Right atrium auricular region (tissue), 2 donors: ENCODE measurements at regions not wholly inside any gene's neighbourhood (a gene's known extent, or its start where the extent isn't known, plus 50 kb on each side); places are given as distances from the start of the nearest gene placed in this dataset.

ENCODE experiments used
- DNase-seq: peaks from one replicate; pipeline ENCODE4 v3.0.0-alpha.2; 2019; ENCODE audit warnings: low spot score
- H3K27ac ChIP-seq, 2 donors: fragments of 200-600 bp; sonication (generic); 1 replicate in 1 of 2; 2 replicates in 1 of 2; pipeline ENCODE4 v1.5.1; 2016 to 2019
- H3K27me3 ChIP-seq, 2 donors: fragments of 200-600 bp; sonication (generic); one replicate each; pipeline versions ENCODE4 v1.5.1 to v1.6.0; 2017 to 2019
- H3K36me3 ChIP-seq: fragments of 200-600 bp; sonication (generic); one replicate; pipeline ENCODE4 v1.5.1; 2016
- H3K4me1 ChIP-seq, 2 donors: fragments of 200-600 bp; sonication (generic); one replicate each; pipeline versions ENCODE4 v1.5.1 to v1.6.0; 2017 to 2019
- H3K4me3 ChIP-seq, 2 donors: fragments of 200-600 bp; sonication (generic); 1 replicate in 1 of 2; 2 replicates in 1 of 2; pipeline ENCODE4 v1.5.1; 2017 to 2019; ENCODE audit warnings: mild to moderate bottlenecking in 1 of 2, moderate library complexity in 1 of 2
- H3K9me3 ChIP-seq, 2 donors: fragments of 200-600 bp; sonication (generic); one replicate each; pipeline ENCODE4 v1.5.1; 2019
- TF ChIP-seq, protein P1 (sequence below), 2 donors: fragments of 200-600 bp; sonication (generic); IDR thresholded peaks; one replicate each; pipeline ENCODE4 v1.5.1; 2019; ENCODE audit warnings: antibody characterized with exemption in 2 of 2

DNA sequence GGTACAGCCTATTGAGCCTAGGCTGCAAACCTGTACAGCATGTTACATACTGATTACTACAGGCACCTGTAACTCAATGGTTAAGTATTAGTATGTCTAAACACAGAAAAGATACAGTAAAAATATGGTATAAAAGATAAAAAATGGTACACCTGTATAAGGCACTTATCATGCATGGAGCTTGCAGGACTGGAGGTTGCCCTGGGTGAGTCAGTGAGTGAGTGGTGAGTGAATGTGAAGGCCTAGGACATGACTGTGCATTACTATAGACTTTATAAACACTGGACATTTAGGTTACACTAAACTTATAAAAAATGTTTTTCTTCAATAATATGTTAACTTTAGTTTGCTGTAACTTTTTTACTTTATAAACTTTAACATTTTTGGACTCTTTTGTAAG, 171.3 kb downstream of the SLC28A3 start:
- no peak for DNase-seq
- no peak overlapping the region for H3K27ac ChIP-seq
- TF ChIP-seq, protein P1, sequence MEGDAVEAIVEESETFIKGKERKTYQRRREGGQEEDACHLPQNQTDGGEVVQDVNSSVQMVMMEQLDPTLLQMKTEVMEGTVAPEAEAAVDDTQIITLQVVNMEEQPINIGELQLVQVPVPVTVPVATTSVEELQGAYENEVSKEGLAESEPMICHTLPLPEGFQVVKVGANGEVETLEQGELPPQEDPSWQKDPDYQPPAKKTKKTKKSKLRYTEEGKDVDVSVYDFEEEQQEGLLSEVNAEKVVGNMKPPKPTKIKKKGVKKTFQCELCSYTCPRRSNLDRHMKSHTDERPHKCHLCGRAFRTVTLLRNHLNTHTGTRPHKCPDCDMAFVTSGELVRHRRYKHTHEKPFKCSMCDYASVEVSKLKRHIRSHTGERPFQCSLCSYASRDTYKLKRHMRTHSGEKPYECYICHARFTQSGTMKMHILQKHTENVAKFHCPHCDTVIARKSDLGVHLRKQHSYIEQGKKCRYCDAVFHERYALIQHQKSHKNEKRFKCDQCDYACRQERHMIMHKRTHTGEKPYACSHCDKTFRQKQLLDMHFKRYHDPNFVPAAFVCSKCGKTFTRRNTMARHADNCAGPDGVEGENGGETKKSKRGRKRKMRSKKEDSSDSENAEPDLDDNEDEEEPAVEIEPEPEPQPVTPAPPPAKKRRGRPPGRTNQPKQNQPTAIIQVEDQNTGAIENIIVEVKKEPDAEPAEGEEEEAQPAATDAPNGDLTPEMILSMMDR (IDR thresholded peaks at IDR 0.05), result no peak

DNA sequence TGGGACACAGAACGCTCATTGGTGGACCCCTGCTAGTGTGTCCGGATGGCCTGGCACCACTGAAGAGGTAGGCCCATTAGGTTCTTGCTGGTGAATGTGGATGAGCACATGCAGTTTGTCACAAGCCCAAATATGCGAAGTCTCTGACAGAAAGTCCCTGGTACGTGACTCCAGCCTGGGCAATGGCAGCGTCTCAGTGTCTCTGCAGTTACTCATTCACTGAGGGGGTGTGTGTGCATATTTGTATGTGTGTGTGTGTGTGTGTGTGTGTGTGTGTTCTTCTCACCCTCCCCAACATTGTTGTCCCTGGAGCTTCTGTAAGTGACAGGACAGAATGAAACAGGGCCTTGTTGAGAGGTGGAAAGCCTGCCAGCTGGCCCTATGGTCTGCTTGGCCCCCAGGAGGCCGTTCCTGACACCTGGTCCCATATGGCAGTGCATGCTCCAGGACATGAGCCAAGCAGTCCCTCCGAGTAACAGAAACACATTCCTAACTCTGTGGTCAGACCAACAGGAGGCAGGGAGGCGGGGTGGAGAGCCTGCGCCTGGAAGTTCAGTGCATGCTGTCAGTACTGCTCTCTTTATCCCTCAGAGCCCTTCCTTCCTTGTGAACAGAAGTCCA, 169.9 kb downstream of the SLC28A3 start:
- no peaks in the 10 kb centered on the region for H3K36me3 ChIP-seq
- TF ChIP-seq, protein P1 (IDR thresholded peaks at IDR 0.05), result peak in 1 of 2 donors; percentile 31
- peak overlapping the region; percentile 29 to 80 for H3K27ac ChIP-seq
- peak; percentile 90 for DNase-seq
- peaks cover 0 to 17% of the 10 kb centered on the region in 2 donors for H3K4me1 ChIP-seq
- H3K27me3 ChIP-seq, result no peaks in the 10 kb centered on the region
- H3K9me3 ChIP-seq, result no peaks in the 10 kb centered on the region
- no peak overlapping the region for H3K4me3 ChIP-seq

More for the DNA sequence above, 171.3 kb downstream of the SLC28A3 start:
- no peaks in the 10 kb centered on the region for H3K27me3 ChIP-seq
- peaks cover 0 to 17% of the 10 kb centered on the region in 2 donors for H3K4me1 ChIP-seq
- H3K9me3 ChIP-seq, result no peaks in the 10 kb centered on the region
- no peak overlapping the region for H3K4me3 ChIP-seq
- no peaks in the 10 kb centered on the region for H3K36me3 ChIP-seq

DNA sequence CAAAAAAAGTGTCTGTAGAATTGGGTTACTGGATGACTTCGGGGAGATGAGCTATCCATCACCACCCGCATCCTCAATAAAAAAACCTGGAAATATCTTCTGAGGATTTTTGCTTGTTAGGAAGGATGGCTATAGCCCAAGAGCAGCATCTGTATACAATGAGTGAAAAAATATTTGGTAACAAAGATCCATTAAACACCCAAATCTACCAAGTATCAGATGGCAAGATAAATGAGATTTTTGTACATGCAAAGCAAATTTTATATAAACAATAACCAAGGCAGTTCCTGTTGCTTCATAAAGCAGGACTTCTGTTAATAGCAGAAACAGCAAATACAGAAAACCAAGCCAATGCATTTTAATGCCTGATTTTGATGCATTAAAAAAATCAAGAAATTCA, 166.6 kb downstream of the SLC28A3 start:
- DNase-seq, result no peak
- no peak overlapping the region for H3K4me3 ChIP-seq
- H3K27me3 ChIP-seq, result no peaks in the 10 kb centered on the region
- no peaks in the 10 kb centered on the region for H3K36me3 ChIP-seq
- H3K4me1 ChIP-seq, result peaks cover 0 to 30% of the 10 kb centered on the region in 2 donors
- TF ChIP-seq, protein P1 (IDR thresholded peaks at IDR 0.05), result no peak
- H3K27ac ChIP-seq, result no peak overlapping the region
- no peaks in the 10 kb centered on the region for H3K9me3 ChIP-seq

DNA sequence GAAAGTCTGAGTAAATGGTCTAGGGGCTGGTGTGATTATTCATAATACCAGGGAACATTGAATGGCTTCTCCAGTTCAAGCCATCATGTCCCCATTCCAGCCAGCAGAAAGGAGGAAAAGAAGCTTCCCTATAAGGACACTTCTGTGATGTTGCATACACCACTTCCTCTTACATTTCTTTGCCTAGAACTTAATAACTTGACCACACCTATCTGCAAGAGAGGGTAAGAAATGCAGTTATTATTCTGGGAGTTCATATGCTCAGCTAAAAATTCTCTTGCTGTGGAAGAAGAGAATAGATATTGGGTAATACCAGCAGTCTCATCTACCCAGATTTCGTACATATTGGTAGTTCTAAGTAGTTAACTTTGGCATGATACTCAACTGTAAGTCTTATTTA, 166.1 kb downstream of the SLC28A3 start:
- Histone ChIP-seq H3K4me1 (peaks cover 0 to 30% of the 10 kb centered on the region in 2 donors), H3K4me3 (no peak overlapping the region), H3K27me3 (no peaks in the 10 kb centered on the region), H3K36me3 (no peaks in the 10 kb centered on the region), H3K27ac (no peak overlapping the region), H3K9me3 (no peaks in the 10 kb centered on the region)
- DNase-seq, result no peak
- TF ChIP-seq, protein P1 (IDR thresholded peaks at IDR 0.05), result no peak

DNA sequence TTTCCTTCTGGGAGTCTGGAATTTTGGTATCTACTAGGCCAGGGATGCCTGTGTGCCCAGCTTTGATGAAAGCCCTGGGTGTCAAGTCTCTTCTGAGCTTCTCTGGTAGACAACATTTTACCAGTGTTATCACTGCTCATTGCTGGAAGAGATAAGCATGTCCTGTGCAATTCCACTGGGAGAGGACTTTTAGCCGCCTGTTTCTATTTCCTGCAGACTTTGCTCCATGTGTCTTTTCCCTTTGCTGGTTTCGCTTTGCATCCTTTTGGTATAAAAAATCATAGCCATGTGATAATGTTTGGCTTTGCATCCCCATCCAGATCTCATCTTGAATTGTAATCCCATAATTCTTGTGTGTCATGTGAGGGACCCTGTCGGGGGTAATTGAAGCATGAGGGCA, 163.2 kb downstream of the SLC28A3 start:
- H3K9me3 ChIP-seq, result no peaks in the 10 kb centered on the region
- H3K4me1 ChIP-seq, result peaks cover 0 to 25% of the 10 kb centered on the region in 2 donors
- no peak for DNase-seq
- TF ChIP-seq, protein P1 (IDR thresholded peaks at IDR 0.05), result no peak
- no peak overlapping the region for H3K4me3 ChIP-seq
- no peaks in the 10 kb centered on the region for H3K36me3 ChIP-seq
- H3K27ac ChIP-seq, result no peak overlapping the region
- no peaks in the 10 kb centered on the region for H3K27me3 ChIP-seq

DNA sequence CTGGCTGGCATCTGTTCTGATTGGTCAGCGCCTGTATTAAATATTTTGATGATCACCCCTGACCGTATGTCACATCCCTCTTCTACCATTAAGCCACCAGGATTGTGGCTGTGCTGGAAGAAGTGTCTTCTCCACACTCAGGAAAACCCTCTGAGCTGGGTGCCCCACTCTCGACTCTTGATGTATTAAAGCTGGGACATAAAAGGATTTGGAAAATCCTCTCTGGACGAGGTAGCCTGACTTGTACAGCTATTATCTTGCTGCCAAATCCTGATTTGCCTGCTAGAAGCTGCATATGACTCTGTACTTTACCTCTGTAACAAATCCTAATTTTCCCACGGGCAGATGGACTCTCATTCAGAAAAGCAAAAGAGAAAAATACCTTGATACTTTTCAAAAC, 161.0 kb downstream of the SLC28A3 start:
- no peaks in the 10 kb centered on the region for H3K27me3 ChIP-seq
- H3K4me3 ChIP-seq, result no peak overlapping the region
- TF ChIP-seq, protein P1 (IDR thresholded peaks at IDR 0.05), result no peak

More for the DNA sequence above, 161.0 kb downstream of the SLC28A3 start:
- no peaks in the 10 kb centered on the region for H3K36me3 ChIP-seq
- H3K4me1 ChIP-seq, result peaks cover 0 to 29% of the 10 kb centered on the region in 2 donors
- DNase-seq, result no peak
- H3K27ac ChIP-seq, result no peak overlapping the region
- H3K9me3 ChIP-seq, result no peaks in the 10 kb centered on the region
